Duodenal mucosa (tissue), 2 donors: ENCODE measurements at regions not wholly inside any gene's neighbourhood (a gene's known extent, or its start where the extent isn't known, plus 50 kb on each side); places are given as distances from the start of the nearest gene placed in this dataset.

Experiments used
- H3K27ac ChIP-seq: one replicate; pipeline ENCODE4 v1.7.0; 2013; ENCODE audit warnings: low read depth, low read length
- H3K27me3 ChIP-seq, 2 donors: one replicate each; pipeline ENCODE4 v1.7.0; 2013; ENCODE audit warnings: low read length in 2 of 2, control low read depth in 1 of 2; ENCODE audit not compliant: insufficient read depth in 2 of 2, control insufficient read depth in 1 of 2
- H3K36me3 ChIP-seq, 2 donors: one replicate each; pipeline ENCODE4 v1.7.0; 2013; ENCODE audit warnings: low read length in 2 of 2, control low read depth in 1 of 2; ENCODE audit not compliant: insufficient read depth in 2 of 2, control insufficient read depth in 1 of 2
- H3K4me1 ChIP-seq, 2 donors: one replicate each; pipeline ENCODE4 v1.7.0; 2013; ENCODE audit warnings: low read length in 2 of 2, control low read depth in 1 of 2; ENCODE audit not compliant: insufficient read depth in 2 of 2, control insufficient read depth in 1 of 2
- H3K4me3 ChIP-seq, 2 donors: one replicate each; pipeline ENCODE4 v1.7.0; 2013; ENCODE audit warnings: low read length in 2 of 2, low read depth in 1 of 2
- H3K9ac ChIP-seq, 2 donors: one replicate each; pipeline ENCODE4 v1.7.0; 2013; ENCODE audit warnings: low read length in 2 of 2, low read depth in 1 of 2
- H3K9me3 ChIP-seq, 2 donors: one replicate each; pipeline ENCODE4 v1.7.0; 2013; ENCODE audit warnings: low read length in 2 of 2, control low read depth in 1 of 2; ENCODE audit not compliant: control insufficient read depth in 1 of 2

DNA sequence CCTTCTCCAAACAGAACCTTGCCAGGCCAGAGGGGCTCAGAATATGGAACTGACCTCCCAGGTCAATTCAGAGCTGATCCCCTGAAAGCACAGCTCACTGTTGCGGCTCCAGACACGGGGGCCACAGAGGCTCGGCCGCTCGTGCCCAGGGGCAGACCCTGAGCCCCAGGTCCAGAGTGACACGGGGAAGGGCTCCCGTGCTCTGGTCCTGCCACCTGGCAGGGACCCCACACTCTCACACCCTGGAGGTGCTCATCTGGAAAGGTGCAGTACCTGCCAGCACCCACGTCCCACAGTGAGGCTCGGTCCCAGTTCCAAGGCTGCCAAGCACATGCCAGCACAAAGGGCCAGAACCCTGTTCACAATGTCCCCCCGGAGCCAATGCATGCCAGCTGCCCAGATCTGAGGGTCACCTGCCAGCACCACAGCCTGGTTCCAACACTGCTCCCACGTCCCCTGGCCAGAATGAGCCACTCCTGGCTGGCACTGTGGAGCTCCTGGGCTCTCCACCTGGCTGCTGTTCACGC lies 170.6 kb downstream of the SHANK2 start:
- Histone ChIP-seq H3K9ac (no peak overlapping the region), H3K4me3 (no peak overlapping the region)

DNA sequence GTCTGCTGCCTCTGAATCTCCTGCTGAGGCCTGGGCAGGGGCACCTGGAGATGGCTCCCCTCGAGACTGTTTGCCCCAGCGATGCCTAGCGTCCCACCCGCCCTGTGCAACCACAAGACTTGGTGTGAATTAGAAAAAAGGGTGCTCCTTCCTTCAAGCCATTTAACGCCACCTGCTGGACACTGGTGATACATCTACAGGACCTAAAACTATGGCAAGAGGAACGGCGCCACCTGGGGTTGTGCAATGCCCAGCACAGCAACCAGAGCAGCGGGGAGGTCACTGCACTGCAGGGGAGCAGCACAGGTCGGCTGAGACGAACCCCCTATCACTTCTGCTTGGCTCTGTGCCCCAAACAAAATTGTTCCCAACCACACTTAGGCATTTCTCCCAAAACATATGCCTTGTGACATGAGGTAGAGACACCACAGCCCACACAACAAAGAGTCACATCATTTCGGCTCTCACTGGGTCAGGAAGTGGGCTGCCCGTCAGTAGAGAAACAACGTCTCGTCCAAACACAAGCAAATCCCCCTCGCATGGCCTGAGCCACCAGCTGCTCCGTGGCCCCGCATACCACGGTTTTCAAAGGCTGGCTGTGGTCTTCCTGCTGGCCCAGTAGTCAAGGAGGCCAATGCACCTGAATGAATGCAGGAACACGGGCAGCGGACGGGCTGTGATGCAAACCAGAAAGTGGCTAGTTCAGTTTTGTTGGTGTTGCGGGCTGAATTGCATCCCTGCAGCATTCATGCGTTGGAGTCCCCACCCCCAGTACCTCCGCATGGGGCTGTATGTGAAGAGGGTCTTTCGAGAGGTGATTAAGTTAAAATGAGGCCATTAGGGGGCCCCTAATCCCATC lies 171.9 kb downstream of the SHANK2 start:
- no peaks in the 10 kb centered on the region for H3K9me3 ChIP-seq
- H3K27ac ChIP-seq: no peak overlapping the region
- no peaks in the 10 kb centered on the region for H3K27me3 ChIP-seq
- no peaks in the 10 kb centered on the region for H3K4me1 ChIP-seq
- H3K9ac ChIP-seq: no peak overlapping the region
- H3K4me3 ChIP-seq: no peak overlapping the region
- no peaks in the 10 kb centered on the region for H3K36me3 ChIP-seq

More for the DNA sequence above, 170.6 kb downstream of the SHANK2 start:
- no peaks in the 10 kb centered on the region for H3K36me3 ChIP-seq
- H3K27me3 ChIP-seq: no peaks in the 10 kb centered on the region
- H3K4me1 ChIP-seq: no peaks in the 10 kb centered on the region
- no peaks in the 10 kb centered on the region for H3K9me3 ChIP-seq
- no peak overlapping the region for H3K27ac ChIP-seq

DNA sequence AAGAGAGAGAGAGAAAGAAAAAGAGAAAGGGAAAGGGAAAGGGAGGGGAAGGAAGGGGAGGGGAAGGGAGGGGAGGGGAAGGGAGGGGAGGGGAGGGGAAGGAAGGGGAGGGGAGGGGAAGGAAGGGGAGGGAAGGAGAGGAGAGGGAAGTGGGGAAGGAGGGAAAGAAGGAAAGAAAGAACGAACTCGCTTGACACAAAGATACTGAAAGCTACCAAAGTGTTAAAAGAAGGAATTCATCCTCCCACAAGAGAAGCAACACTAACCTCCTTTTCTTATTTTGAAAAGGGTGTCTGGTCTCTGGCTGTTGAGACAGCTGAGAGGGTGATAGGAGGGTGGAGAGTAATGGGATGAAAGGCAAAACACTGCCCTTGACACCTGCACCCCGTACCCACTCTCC lies 172.6 kb downstream of the SHANK2 start:
- H3K9ac ChIP-seq: no peak overlapping the region
- H3K27ac ChIP-seq: no peak overlapping the region
- H3K4me1 ChIP-seq: no peaks in the 10 kb centered on the region
- no peaks in the 10 kb centered on the region for H3K36me3 ChIP-seq
- no peak overlapping the region for H3K4me3 ChIP-seq
- H3K9me3 ChIP-seq: no peaks in the 10 kb centered on the region
- H3K27me3 ChIP-seq: no peaks in the 10 kb centered on the region

DNA sequence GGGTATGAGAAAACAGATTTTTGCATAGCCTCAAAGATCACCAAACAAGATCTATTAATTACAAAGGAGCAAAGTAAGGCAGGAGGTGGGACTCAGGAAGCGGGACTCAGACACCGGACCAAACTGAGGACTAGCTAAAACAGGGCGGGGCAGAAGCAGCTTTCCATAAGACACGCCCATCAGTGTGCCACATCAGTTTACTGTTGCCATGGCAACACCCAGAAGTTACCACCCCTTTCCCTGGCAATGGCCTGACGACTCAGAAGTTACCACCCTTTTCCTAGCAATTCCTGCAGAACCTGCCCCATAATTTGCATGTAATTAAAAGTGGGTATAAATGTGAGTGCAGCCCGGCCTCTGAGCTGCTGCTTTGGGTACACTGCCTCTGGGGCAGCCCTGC lies 173.9 kb downstream of the SHANK2 start:
- no peaks in the 10 kb centered on the region for H3K27me3 ChIP-seq
- H3K4me1 ChIP-seq: no peaks in the 10 kb centered on the region
- H3K4me3 ChIP-seq: no peak overlapping the region
- no peak overlapping the region for H3K9ac ChIP-seq
- peaks cover 5 to 8% of the 10 kb centered on the region in 2 donors for H3K36me3 ChIP-seq
- no peak overlapping the region for H3K27ac ChIP-seq
- H3K9me3 ChIP-seq: no peaks in the 10 kb centered on the region

DNA sequence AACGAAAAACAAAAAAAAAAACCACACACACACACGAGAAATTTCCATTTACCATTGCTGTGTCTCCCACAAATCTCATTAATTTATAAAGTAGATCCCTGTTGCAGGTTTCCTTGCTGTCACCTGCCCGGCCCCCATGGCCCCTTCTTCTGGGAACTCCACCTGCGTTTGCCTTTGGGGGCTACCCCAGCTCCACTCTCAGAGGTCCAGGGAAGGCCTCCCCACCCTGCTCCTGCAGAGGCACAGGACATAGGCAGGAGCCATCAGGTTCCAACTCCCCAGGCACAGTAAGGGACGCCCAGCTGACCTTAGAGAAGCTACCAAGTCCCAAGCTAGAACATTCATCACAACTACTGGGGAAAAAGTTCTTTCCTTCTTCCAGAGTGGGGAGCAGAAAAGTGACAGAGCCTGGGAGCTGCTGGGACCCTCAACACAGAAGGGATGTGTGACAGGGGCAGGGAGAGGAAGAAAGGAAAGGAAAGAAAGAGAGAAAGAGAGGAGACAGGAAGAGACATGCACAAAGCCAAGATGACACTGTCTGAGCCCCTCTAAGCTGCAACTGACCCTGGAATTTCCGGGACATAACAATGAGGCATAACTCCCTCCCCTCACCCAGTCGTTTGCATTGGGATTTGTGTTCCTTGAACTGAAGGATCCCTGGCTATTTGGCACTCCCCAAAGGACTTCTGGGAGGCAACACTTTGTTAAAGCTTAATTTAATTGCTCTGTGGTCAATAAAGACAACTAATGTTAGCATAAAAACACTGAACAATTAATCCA lies 175.7 kb downstream of the SHANK2 start:
- no peak overlapping the region for H3K9ac ChIP-seq
- no peaks in the 10 kb centered on the region for H3K27me3 ChIP-seq
- H3K36me3 ChIP-seq: peaks cover 5 to 8% of the 10 kb centered on the region in 2 donors
- H3K27ac ChIP-seq: no peak overlapping the region
- H3K4me3 ChIP-seq: no peak overlapping the region
- H3K4me1 ChIP-seq: no peaks in the 10 kb centered on the region
- no peaks in the 10 kb centered on the region for H3K9me3 ChIP-seq

DNA sequence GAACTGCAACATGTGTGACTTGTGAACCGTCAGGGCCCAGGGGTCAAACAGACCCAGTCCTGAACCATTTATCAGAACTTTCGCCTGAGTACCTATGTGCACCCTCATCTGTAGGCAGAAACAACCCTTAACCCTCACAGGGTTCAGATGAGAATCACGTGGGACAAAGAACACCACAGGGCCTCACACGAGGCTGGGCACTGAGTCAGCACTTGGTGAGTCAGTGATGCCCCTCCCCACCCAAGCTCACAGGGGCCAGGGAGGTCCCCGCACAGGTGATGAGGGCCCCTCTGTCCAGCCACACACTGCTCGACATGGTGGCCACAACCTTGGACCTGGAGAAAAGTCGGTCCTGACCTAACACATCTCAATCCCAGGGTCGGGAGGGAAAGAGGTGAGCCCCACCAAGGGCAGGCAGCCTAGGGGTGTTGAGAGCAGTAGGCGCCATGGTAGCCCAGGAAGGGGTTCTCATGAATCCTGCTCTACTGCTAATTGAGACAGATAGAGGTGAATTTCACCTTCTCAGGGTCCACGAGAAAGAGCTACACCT lies 176.4 kb downstream of the SHANK2 start:
- H3K27ac ChIP-seq: no peak overlapping the region
- no peak overlapping the region for H3K9ac ChIP-seq
- H3K36me3 ChIP-seq: peaks cover 5 to 8% of the 10 kb centered on the region in 2 donors
- H3K9me3 ChIP-seq: no peaks in the 10 kb centered on the region
- H3K4me3 ChIP-seq: no peak overlapping the region
- H3K27me3 ChIP-seq: no peaks in the 10 kb centered on the region
- H3K4me1 ChIP-seq: no peaks in the 10 kb centered on the region

DNA sequence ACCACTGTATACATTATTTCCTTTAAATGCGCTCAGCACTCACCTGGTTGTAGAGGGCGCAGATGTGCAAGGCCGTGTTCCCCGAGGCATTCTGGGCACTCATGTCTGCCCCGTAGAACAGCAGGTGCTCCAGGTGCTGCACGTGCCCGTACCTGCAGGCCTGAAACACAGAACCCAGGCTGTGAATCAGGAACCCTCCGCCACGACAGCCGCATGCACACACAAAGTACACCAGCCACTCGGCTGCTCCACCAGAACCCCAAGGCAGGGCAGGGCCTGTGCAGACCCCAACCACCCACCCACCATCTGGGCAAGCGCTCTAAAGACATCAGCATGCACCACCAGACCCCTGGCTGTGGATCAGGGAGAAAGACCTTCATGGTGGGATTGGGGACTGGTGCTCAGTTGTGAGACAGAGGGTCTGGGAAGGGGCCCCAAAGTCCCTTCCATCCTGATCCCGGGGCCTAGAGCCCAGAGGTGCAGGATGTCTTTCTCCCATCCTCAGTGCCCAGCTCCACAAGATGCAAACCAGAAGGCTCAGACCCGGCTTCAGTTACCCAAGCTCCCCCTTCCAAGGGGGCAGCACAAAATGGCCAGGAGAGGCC lies 177.2 kb downstream of the SHANK2 start:
- Histone ChIP-seq H3K9me3 (no peaks in the 10 kb centered on the region), H3K9ac (no peak overlapping the region), H3K4me1 (no peaks in the 10 kb centered on the region), H3K27me3 (no peaks in the 10 kb centered on the region), H3K36me3 (peaks cover 5 to 8% of the 10 kb centered on the region in 2 donors), H3K27ac (no peak overlapping the region), H3K4me3 (no peak overlapping the region)

DNA sequence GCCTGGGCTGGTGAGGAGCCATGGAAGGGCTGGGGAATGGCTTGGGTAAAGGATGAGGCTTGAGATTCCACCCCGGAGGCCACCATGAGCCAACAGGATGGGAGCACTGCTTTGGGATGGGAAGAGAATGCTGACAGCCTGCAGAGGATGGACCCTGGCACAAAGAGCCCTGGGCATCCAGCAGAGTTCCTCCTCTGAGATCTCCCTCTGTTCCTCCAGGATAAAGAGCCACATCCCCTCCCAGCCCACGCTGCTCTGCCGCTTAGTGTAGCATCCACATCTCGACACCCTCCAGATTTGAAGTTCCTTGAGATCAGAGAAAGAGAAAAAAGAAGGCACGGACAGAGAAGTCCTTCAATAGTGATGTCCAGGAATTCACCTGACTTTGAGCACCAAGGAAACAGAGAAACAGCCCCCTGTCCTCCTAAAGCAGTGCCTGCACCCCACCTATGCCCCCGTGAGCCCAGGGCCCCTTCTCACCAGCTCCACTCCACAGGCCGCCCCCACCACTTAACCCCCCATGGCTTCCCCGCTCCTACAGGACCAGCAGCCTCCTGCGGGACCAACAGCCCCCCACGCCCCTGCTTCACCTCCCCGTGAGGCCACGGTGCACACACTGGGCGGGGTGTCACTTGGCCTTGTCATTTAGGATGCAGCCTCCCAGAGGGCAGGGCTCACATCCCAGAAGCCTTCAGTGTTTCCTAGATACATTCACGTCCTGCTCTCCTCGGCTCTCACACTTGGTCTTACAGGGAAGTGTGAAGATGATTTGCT lies 180.5 kb downstream of the SHANK2 start:
- no peak overlapping the region for H3K9ac ChIP-seq
- H3K27ac ChIP-seq: no peak overlapping the region
- H3K27me3 ChIP-seq: no peaks in the 10 kb centered on the region
- H3K36me3 ChIP-seq: peaks cover 5 to 8% of the 10 kb centered on the region in 2 donors
- H3K4me3 ChIP-seq: no peak overlapping the region
- no peaks in the 10 kb centered on the region for H3K9me3 ChIP-seq
- no peaks in the 10 kb centered on the region for H3K4me1 ChIP-seq
